Kidney (tissue), 13 donors: ENCODE measurements at regions not wholly inside any gene's neighbourhood (a gene's known extent, or its start where the extent isn't known, plus 50 kb on each side); places are given as distances from the start of the nearest gene placed in this dataset.

Experiments used
- DNase-seq, 5 donors: peaks; one replicate each; pipeline ENCODE4 v3.0.0-alpha.2; 2013 to 2020
- FAIRE-seq: peaks from 2 replicates; lab custom pipeline; 2012; peaks lifted over from hg19 to GRCh38; lab: Jason Lieb, UNC
- H3K27ac ChIP-seq, 2 donors: one replicate each; pipeline ENCODE4 v1.7.0; 2013; ENCODE audit warnings: low read depth in 2 of 2, low read length in 2 of 2, inconsistent platforms in 1 of 2
- H3K27me3 ChIP-seq: one replicate; pipeline ENCODE4 v1.7.1; 2013; ENCODE audit warnings: low read length, inconsistent platforms; ENCODE audit not compliant: control insufficient read depth, insufficient read depth
- H3K36me3 ChIP-seq, 3 donors: one replicate each; pipeline versions ENCODE4 v1.7.0 to v1.7.1; 2013; ENCODE audit warnings: low read length in 3 of 3, control low read depth in 1 of 3, inconsistent platforms in 1 of 3; ENCODE audit not compliant: insufficient read depth in 3 of 3, control insufficient read depth in 2 of 3
- H3K4me1 ChIP-seq, 3 donors: one replicate each; pipeline versions ENCODE4 v1.7.0 to v1.7.1; 2013; ENCODE audit warnings: low read length in 3 of 3, inconsistent platforms in 1 of 3, low read depth in 1 of 3; ENCODE audit not compliant: control insufficient read depth in 2 of 3, insufficient read depth in 2 of 3
- H3K4me3 ChIP-seq, 3 donors: one replicate each; pipeline versions ENCODE4 v1.7.0 to v1.8.1; 2013; ENCODE audit warnings: low read length in 3 of 3, control low read depth in 1 of 3, inconsistent platforms in 1 of 3
- H3K9ac ChIP-seq, 3 donors: one replicate each; pipeline versions ENCODE4 v1.7.0 to v1.7.1; 2013; ENCODE audit warnings: low read length in 3 of 3, control low read depth in 1 of 3, inconsistent platforms in 1 of 3
- H3K9me3 ChIP-seq, 3 donors: one replicate each; pipeline versions ENCODE4 v1.7.0 to v1.7.1; 2013; ENCODE audit warnings: low read length in 3 of 3, control low read depth in 1 of 3, inconsistent platforms in 1 of 3; ENCODE audit not compliant: control insufficient read depth in 2 of 3, insufficient read depth in 1 of 3
- CTCF ChIP-seq: IDR thresholded peaks from 3 replicates; pipeline ENCODE4 v1.5.1; 2012; ENCODE audit warnings: mild to moderate bottlenecking, moderate library complexity, borderline replicate concordance; ENCODE audit not compliant: insufficient read depth; ENCODE audit errors: extremely low read depth
- intact Hi-C: fragments of 100-400 bp; cut with DNase I; formaldehyde crosslinking; loops from one replicate; pipeline ENCODE4 v1.11.1; 2022
- donor health status: control.
- donor health status: control.
- donor health status: control.
- donor health status: control.
- donor health status: control.
- donor health status: DM: yes; HTN: yes; CAD: no.
- donor health status: Normal renal cell carcinoma (clear cell type).

- H3K27ac ChIP-seq = no peak overlapping the region
- DNase-seq = no peak
- H3K27me3 ChIP-seq = no peaks in the 10 kb centered on the region
- no peaks in the 10 kb centered on the region for H3K4me1 ChIP-seq
- no peaks in the 10 kb centered on the region for H3K9me3 ChIP-seq
- H3K9ac ChIP-seq = no peak overlapping the region
- FAIRE-seq = no peak
- TF ChIP-seq CTCF = no peak
- H3K4me3 ChIP-seq = no peak overlapping the region
- intact Hi-C loops = no loop called here
- no peaks in the 10 kb centered on the region for H3K36me3 ChIP-seq
These were observed 122.3 kb downstream of the CHST1 start for GRCh38 chr11:45543081-45543480.

GRCh38 chr11:45541693-45542434, 123.6 kb downstream of the CHST1 start:
- FAIRE-seq (no peak), DNase-seq (no peak)
- TF ChIP-seq CTCF = no peak
- no peaks in the 10 kb centered on the region for H3K27me3 ChIP-seq
- H3K27ac ChIP-seq = no peak overlapping the region
- H3K9me3 ChIP-seq = no peaks in the 10 kb centered on the region
- H3K9ac ChIP-seq = no peak overlapping the region
- H3K4me1 ChIP-seq = no peaks in the 10 kb centered on the region
- H3K36me3 ChIP-seq = no peaks in the 10 kb centered on the region
- H3K4me3 ChIP-seq = no peak overlapping the region
- intact Hi-C loops = no loop called here

- Histone ChIP-seq H3K36me3 (no peaks in the 10 kb centered on the region), H3K9ac (no peak overlapping the region), H3K4me3 (no peak overlapping the region), H3K27ac (no peak overlapping the region), H3K9me3 (no peaks in the 10 kb centered on the region), H3K27me3 (no peaks in the 10 kb centered on the region), H3K4me1 (no peaks in the 10 kb centered on the region)
- intact Hi-C loops = no loop called here
- DNase-seq (peak in 1 of 5 donors; percentile 6), FAIRE-seq (no peak)
- TF ChIP-seq CTCF = no peak
These were observed 126.5 kb downstream of the CHST1 start for GRCh38 chr11:45538939-45539338.
